RCC 7860 (cell line): ENCODE measurements at regions not wholly inside any gene's neighbourhood (a gene's known extent, or its start where the extent isn't known, plus 50 kb on each side); places are given as distances from the start of the nearest gene placed in this dataset.
"Not testable (repeated sequence)": the region's sequence is repeated elsewhere in the genome, so short reads cannot be mapped to it uniquely, and the experiment has no call there.

Experiments
- DNase-seq: peaks from one replicate; pipeline ENCODE4 v3.0.0-alpha.2; 2015; ENCODE audit warnings: low spot score
- FAIRE-seq: peaks from 2 replicates; lab custom pipeline; 2012; peaks lifted over from hg19 to GRCh38; lab: Jason Lieb, UNC

DNA sequence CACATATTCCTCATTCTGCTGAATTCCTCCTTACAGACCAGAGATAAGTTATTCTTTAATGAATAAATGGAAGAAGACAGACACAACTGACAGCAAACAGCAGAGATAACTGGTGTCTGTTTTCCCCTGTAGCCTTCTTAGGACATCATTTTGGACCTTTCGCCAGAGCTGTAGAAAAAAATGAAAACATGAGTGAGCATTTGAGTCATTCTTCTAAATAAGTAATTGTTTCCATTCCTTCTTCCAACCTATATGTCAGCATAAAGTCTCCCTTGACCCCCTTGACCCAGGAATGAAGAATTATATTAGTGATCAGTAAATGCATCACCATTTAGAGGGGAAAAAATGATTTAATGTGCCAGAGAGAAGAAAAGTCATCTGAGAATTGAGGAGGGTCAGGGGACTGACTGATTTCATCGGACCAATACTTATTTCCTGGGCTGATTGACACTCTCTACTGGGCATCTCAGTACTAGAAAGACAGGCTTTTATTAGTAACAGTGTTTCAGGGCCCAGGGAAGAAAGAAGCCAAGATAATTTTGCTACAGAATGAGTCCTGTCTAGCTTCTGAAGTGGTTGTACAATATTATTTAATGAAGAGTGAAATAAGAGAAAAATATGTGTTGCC, 597.0 kb downstream of the PSAT1 start:
- no peak for FAIRE-seq
- DNase-seq, result no peak

DNA sequence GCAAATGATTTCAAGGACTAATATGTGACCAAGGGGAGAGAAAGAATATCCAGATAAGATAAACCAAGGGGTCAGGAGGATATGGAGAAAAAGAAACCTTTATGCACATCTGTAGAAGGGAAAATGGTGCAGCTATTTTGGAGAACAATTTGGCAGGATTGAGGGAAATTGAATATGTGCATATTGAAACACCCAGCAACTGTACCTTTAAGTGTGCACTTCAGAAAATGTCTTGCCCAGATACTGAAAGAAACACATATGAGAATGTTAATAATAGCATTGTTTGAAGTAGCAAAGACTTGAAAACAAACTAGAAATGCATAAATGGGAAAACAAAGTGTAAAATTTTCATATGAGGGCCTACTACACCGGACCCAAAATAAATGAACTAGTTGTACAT, 599.6 kb downstream of the PSAT1 start:
- no peak for DNase-seq
- FAIRE-seq, result no peak

DNA sequence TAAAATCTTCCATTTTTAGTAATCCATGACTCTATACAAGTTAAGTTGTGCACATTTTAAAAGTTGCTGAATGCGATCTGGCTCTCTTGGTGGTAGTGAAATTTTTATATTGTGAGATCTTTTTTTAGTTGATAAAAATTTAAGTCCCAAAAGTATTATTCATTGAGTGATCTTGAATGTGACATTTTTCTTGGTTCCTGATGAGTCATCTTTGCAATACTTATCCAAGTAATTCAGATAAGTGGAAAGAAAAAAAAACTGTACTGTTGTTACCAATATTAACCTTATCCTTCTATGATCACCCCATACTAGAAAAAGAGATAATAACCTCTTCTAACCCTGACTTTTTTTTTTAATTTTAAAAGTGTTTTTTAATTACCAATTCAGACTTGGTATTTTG, 601.3 kb downstream of the PSAT1 start:
- no peak for DNase-seq

DNA sequence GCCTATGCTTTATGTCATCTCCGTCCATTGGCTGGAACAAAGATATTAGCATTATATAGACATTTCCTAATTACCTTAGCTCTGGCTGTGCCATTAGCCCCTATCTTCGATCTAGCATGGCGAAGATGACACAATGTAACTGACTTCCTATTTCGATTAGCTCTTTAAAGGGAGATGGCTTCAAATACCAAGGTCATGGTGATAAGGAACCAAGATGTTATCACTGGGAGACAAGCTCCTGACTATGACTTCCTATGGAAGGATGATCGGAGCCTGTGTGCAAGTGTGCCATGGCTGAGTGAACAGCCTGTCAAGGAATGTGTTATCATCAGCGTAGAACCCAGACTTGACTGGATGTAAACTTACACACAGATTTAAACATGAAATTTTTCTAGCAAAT, 602.1 kb downstream of the PSAT1 start:
- FAIRE-seq (no peak), DNase-seq (peak; percentile 44)

More for the DNA sequence above, 601.3 kb downstream of the PSAT1 start:
- FAIRE-seq, result peak; percentile 81

DNA sequence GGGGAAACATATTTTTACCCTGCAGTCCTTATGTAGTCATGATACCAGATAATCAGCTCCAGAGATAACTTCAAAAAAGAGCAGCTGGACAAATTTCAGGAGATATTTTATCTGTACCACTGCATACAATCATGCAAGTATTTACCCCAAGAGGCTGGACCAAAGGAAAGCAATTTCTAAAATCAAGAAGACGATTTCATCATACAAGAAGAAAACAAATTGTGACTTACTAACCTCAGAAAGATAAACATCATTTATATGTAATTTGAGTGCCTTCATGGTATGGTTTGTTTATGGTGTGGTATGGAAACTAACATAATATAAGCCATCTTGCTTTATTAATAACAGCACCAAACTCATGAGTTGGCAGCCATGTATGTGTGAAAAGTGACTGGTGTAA, 603.6 kb downstream of the PSAT1 start:
- DNase-seq, result no peak
- no peak for FAIRE-seq

DNA sequence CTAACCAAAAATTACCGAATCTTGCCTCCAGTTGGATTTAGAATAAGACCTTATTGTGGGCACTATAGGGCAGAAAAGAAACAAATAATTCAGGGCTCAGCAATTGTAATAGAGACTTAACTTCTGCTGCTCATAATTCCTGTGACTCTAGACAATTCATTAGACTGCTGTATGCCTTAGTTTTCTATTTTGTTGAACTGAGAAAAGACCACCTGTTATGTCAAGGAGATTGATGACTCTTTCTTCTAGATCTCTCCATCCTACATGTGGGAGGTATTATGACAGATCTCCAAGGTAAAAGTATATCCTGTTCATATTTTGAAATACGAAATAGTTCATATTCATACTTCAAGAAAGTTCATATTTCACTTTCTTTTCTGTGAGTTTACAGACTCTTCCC, 605.1 kb downstream of the PSAT1 start:
- DNase-seq (no peak), FAIRE-seq (no peak)

DNA sequence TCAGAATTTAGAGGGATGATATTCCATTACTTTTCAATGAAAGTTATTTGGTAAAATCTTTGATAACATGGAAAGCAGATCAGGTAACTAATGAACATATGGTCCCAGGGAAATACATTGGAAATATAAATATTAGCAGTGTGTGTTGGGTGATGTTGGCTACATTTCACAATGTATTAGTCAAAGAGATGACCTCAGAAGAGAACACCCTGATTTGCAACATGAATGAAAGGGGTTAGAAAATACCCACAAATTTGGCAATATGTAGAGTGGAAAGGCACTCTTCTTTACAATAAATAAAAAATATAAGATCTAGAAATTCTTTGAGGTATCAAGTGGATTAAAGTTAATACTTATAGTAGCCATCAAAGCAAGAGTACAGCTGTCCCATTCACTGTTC, 606.7 kb downstream of the PSAT1 start:
- DNase-seq (no peak), FAIRE-seq (no peak)

DNA sequence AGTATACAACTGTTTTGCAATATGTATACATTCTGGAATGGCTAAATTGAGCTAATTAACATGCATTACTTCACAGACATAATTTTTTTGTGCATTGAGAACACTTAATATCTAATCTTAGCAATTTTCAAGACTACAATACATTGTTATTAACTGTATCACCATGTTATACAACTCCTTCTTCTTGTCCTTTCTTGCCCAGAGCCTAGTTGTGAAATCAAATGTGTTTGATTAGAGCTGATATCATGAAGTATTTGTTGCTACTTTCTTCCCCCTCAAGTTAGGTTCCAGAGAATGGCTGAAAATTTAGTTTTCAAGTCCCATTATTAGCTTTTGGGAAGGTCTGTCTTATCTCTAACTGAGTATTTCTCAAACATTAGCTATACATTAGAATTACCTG, 607.8 kb downstream of the PSAT1 start:
- FAIRE-seq (no peak), DNase-seq (no peak)

DNA sequence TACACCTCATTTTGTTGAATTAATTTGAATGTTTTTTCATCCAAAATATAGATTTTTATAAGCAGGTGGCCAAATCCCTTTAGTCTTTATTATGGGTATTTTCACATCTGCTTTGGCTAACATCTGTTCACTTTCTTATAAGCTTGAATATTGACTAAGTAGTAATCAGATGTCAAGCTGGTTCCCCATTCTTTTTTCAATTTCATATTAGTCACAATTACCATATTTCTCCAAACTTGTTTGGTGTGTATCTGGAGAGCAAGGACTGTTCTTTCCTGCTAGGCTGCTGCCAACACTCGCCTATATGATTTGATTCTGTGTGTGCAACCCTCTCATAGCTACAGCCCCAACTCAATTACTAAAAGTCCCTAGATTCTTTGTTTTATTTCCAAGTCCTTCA, 608.5 kb downstream of the PSAT1 start:
- FAIRE-seq (no peak), DNase-seq (no peak)

DNA sequence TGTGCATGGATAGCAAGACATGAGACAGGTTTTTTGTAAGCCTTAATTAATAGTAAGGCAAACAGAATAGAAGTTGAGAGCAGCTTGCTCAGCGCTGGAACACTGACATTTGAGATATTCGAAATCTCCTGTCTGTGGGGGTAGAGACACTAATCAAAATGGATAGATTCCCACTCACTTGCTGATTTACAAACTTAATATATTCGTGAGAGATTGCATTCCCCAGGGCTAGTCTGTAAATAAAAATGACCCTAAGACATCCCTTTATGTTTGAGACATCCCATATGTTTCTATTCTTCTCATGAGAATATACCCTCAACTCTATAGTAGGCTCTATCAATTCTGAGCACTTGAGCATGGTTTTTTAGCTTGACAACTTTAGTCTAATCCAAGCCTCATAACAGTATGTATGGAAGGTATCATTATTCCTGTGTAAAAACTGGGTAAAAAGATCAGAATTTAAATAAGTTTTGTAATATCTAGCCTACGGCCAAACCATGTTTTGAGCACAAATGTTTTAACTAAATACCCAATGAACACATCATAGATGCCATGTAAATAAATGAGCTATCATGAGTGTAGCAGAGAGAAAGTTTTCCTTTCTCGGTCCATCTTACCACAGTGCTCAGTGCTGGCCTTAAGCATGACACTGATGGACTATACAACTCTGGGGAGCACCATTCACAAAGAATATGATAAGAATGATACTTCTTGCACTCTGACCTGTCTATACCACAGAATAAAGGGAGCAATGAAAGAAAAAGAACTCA, 609.2 kb downstream of the PSAT1 start:
- DNase-seq (no peak), FAIRE-seq (no peak)

DNA sequence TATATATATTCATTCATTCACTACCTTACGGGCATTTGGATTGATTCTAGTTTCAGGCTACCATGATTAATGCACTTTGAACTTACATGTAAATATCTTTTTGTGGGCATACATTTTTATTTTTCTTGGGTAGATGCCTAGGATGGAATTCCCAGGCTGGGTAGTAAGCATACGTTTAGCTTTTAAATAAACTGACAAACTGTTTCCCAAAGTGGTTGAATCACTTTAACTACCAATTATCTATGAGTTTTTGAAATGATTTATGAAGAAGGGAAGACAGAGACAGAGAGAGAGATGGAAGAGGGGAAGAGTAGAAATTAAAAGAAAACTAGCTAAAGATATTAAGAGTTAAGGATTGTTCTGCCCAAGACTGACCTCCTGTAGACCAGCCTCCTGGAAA, 612.6 kb downstream of the PSAT1 start:
- no peak for DNase-seq
- FAIRE-seq, result no peak

DNA sequence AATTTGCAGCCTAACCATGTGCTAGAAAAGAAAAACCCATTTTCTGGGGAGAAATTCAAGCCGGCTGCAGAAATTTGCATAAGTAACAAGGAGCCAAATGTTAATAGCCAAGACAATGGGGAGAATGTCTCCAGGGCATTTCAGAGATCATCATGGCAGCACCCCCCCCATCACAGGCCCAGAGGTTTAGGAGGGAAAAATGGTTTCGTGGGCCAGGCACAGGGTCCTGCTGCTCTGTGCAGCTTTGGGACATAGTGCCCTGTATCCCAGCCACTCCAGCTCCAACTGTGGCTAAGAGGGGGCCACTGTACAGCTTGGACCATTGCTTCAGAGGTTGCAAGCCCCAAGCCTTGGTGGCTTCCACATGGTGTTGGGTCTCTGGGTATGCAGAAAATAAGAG, 620.0 kb downstream of the PSAT1 start:
- not testable (repeated sequence) for FAIRE-seq, DNase-seq

DNA sequence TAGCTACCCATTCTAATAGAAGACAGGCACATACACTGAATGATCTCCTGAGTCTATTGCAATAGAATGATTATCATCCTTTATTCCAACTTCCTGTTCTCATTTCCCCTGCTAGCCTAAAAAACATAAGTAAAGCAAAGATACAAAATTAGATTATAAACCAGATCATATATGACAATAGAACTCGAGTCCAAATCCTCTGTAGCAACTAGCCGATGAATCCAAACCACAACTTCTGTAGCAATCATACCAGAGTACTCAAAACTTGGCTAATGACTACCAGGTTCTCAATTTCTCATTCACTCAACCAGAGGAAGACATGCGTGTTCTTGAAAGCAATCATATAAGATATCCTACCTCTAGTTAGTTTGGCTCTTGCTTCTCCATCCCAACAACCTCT, 622.1 kb downstream of the PSAT1 start:
- FAIRE-seq (no peak), DNase-seq (no peak)

DNA sequence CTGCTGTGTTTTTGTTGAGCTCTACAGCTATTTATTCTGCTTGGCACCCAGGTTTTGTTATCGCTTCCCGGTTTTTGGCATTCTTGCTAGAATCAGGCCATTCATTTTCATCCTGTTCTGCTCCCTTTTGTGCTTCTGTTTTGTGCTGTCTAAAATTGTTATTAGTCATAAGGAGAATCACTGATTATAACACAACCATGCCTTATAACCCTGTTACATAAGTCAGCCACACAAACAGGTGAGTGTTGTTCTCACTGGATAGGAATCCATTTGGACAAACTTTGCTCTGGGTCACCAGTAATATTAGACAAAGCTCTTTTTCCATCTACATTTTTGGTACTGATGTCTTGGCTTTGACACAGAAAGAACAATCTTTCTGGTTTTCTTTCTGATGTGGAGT, 622.8 kb downstream of the PSAT1 start:
- FAIRE-seq, result no peak

DNA sequence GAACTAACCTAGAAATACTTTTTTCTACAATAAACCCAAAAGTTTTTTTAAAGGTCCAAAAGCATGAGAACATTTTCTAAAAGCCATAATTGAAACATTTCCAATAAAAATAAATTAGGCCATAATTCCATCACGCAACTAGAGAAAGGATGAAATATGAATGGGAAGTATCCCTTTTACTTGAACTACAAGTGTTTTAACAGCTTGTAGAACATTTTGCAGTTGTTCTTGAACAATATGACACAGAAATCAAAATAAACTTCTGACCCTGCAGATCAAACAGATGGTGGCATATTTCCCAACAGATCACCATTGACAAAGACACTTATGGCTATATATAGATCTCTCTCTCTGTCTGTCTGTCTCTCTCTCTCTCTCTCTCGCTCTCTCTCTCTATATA, 624.4 kb downstream of the PSAT1 start:
- DNase-seq, result no peak
- no peak for FAIRE-seq

More for the DNA sequence above, 622.8 kb downstream of the PSAT1 start:
- DNase-seq, result no peak

DNA sequence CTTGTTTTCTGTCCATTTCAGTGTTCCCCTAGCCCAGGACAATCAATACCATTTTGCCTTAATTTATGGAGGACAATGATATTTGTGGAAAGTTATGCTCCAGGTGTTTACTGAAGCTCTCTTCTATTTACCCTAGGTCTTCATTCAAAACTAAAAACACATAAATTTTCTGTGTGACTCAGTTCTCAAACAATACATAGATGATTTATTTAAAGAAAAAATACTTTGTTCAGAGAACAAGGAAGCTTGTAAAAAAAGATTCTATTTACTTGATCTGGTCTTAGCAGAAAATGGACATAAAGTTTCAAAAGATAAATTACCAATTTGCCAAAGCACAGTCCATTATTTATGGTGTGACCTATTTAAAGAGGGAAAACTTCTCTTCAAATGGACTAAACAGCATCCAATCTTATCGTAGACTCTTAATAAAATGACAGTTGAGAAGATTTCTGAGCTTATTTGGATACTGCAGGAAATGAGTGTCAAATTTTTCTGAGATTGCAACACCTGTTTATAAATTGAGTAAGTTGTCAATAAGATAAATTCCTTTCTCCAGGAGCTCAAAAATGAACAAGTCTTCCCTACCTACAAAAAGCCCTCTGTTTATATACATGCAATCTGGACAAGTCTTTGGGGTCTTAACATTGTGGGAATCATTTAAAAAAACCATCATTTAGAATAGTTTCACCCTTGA, 627.2 kb downstream of the PSAT1 start:
- DNase-seq, result no peak
- no peak for FAIRE-seq

DNA sequence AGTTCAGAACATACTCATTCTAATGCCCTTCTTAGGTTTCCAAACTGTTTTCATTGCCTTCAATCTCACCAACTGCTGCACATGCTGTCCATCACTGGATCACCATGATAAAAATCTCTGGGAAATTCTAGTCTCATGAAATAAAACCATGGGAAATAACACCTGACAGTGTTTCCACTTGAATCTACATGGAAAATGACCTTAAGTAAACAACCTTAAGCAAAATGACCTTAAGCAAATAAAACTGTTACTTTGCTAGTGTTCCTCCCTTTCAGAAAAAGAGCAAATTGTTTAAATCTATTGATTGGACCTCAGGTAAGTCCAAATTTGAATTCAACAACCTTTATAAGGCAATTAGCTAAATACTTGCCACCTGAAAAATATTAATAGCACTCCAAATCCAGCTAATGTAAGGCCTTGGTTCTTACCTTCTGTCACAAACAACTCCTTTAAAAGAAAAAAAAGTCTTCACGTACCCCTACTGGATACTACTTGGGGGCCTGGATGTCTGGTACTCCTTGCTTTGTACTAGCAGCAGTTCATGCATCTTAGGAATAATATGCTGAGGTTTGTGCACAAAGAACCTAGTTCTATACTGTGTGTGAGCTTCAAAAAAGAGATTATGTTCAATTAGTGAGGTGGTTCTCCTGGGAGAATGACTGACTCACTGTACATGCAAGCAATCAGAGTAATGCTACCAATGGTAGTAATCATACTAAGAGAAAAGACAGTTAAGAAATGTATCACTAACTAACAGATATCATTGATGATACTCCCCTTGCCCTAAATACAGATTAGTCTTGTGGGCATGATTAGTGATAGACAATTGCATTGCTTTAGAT, 630.4 kb downstream of the PSAT1 start:
- DNase-seq (no peak), FAIRE-seq (no peak)

DNA sequence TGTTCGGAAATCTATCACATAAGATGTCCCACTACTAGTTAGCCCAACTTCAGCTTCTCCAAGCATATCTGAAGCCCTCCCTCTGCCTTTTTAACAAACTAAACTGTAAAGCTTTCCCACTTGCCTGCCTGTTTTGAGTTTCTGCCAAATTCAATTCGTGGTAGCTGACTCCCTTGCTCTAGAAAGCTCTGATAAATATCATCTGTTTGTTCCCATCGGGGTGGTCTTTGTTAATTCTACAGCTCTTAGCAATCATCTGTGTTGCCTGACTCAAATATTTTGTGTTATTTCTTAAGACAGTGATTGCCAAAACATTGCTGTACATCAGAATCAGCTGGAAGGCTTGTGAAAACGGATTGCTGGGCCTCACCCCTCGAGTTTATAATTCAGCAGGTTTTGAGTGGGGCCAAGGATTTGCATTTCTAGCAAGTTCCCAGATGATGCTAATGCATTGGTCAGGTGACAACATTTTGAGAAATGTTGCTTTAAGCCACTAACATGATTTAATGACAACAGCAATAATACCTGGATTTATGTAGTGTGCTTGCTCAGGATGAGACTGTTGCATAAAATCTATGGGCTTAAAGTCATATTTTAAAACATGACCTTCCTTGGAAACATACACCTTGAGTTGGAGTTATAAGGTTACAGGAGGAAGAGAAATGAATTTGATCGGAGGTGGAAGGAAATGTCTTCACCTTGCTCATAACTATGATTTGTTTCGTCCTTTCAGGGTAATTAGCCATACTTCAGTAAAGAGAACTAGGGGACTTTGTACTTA, 631.9 kb downstream of the PSAT1 start:
- FAIRE-seq, result no peak
- DNase-seq, result no peak

DNA sequence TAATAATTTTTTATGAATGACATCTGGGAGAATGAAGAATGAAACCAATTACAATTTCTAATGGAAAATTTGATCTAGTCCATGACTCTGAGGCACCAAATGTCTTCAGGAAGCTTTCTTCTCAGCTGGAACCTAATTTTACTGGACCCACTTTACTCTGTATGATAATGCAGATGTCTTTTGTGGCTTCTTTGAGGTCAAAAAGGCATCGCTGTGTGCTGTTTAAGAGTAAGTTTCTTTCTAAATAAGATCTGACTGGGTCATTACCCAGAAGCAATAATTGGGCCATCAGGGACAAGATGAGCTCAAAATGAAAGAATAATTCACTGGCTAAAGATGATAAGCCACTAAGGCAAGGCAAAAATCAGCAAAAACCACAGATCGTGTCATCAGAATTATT, 633.4 kb downstream of the PSAT1 start:
- DNase-seq (no peak), FAIRE-seq (no peak)

DNA sequence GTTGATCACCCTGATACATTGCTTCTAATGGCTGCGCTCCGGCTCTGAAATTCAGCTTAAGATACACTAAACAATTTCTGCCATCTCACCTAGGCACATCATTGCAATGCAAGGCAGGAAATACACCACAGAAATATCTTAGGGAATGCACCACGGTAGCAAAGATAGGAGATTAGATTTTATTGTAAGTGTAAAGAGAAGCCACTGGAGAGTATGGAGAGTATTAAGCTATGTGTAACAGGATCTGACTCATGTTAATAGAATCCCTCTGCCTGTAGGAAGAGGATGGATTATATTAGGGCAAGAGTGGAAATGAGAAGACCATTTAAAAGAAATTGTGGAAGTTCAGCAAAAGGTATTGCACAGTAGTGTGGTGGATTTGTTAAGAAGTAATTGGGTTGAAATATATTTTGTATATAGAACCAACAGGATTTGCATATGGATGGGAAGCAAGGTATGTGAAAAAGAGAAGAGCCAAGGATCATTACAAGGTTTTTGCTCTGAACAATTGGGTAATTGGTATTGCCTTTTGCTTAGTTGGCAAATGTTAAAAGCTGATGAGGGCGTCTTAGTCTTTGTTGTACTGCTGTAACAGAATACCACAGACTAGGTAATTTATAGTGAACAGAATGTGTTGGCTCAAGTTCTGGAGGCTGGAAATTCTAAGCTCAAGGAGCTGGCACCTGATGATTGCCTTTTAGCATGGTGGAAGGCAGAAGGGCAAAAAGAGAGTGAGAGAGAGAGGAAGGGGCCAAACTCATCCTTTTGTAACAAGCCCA, 636.1 kb downstream of the PSAT1 start:
- FAIRE-seq (peak; percentile 97), DNase-seq (peak; percentile 93)
